Spleen (tissue), 7 donors: ENCODE measurements at regions not wholly inside any gene's neighbourhood (a gene's known extent, or its start where the extent isn't known, plus 50 kb on each side); places are given as distances from the start of the nearest gene placed in this dataset.

Experiments
- CTCF ChIP-seq, 11 experiments: fragments of 200-600 bp in 7 of 11; fragments of 450-650 bp in 4 of 11; sonication (generic) in 4 of 11; IDR thresholded peaks in 8 of 11; conservative IDR thresholded peaks in 3 of 11; 1 replicate in 7 of 11; 2 replicates in 4 of 11; pipeline versions ENCODE4 v1.4.0 to v1.8.0; 2016 to 2021; ENCODE audit warnings: antibody characterized with exemption in 11 of 11, inconsistent platforms in 4 of 11, mild to moderate bottlenecking in 1 of 11
- POLR2A ChIP-seq, 3 donors: fragments of 450-650 bp; IDR thresholded peaks; one replicate each; pipeline ENCODE4 v1.5.1; 2017; ENCODE audit warnings: antibody characterized with exemption in 3 of 3, mild to moderate bottlenecking in 1 of 3
- donor health status: DM: no; HTN: no; CAD: no; lungs with moderate emphysema.
- donor health status: DM: no; HTN: no; CAD: no.
- donor health status: DM: no; HTN: no; CAD: no.

- TF ChIP-seq POLR2A (IDR thresholded peaks at IDR 0.05) (no peak), CTCF (IDR thresholded peaks at IDR 0.05 in 8 of 11, conservative IDR thresholded peaks at IDR 0.05 in 3 of 11) (no peak)
Observed at GRCh38 chr10:43000021-43000411, 76.9 kb upstream of the RET start.
